CD14-positive monocyte (primary cell): ENCODE measurements at regions not wholly inside any gene's neighbourhood (a gene's known extent, or its start where the extent isn't known, plus 50 kb on each side); places are given as distances from the start of the nearest gene placed in this dataset.

Experiments
- DNase-seq, 3 donors: peaks; one replicate each; pipeline ENCODE4 v3.0.0-alpha.2; 2011 to 2022
- H2AFZ ChIP-seq: 2 replicates; pipeline ENCODE4 v1.6.0; 2012; ENCODE audit warnings: mild to moderate bottlenecking, low read depth, low read length, inconsistent platforms; ENCODE audit not compliant: insufficient read depth, poor library complexity, severe bottlenecking
- H3K27ac ChIP-seq, 2 donors: 1 replicate in 1 of 2; 2 replicates in 1 of 2; pipeline ENCODE4 v1.5.1; 2012 to 2013; ENCODE audit warnings: low read length in 2 of 2, control low read depth in 1 of 2, inconsistent platforms in 1 of 2, low read depth in 1 of 2, mild to moderate bottlenecking in 1 of 2
- H3K27me3 ChIP-seq, 2 donors: one replicate each; pipeline versions ENCODE4 v1.6.0 to v1.6.1; 2011 to 2013; ENCODE audit warnings: low read length in 2 of 2; ENCODE audit not compliant: control insufficient read depth in 2 of 2, insufficient read depth in 2 of 2
- H3K36me3 ChIP-seq, 2 donors: replicated peaks in 1 of 2; 1 replicate in 1 of 2; 2 replicates in 1 of 2; pipeline versions ENCODE4 v1.5.1 to v1.6.1; 2012 to 2013; ENCODE audit warnings: low read length in 2 of 2, control low read depth in 1 of 2, inconsistent platforms in 1 of 2, mild to moderate bottlenecking in 1 of 2; ENCODE audit not compliant: insufficient read depth in 2 of 2, control insufficient read depth in 1 of 2
- H3K4me1 ChIP-seq, 2 donors: 1 replicate in 1 of 2; 2 replicates in 1 of 2; pipeline versions ENCODE4 v1.5.1 to v1.6.1; 2012 to 2013; ENCODE audit warnings: low read length in 2 of 2, control low read depth in 1 of 2, inconsistent platforms in 1 of 2, mild to moderate bottlenecking in 1 of 2, moderate library complexity in 1 of 2; ENCODE audit not compliant: insufficient read depth in 2 of 2, control insufficient read depth in 1 of 2
- H3K4me2 ChIP-seq: replicated peaks from 2 replicates; pipeline ENCODE3; 2012; ENCODE audit warnings: low read length, moderate library complexity, mild to moderate bottlenecking; ENCODE audit not compliant: poor library complexity, severe bottlenecking; ENCODE audit errors: extremely low read depth
- H3K4me3 ChIP-seq, 3 experiments: fragments of 200-600 bp in 1 of 3; sonication (generic) in 1 of 3; replicated peaks in 1 of 3; 1 replicate in 2 of 3; 2 replicates in 1 of 3; pipeline ENCODE4 v1.5.1; 2011 to 2013; ENCODE audit warnings: low read length in 3 of 3, mild to moderate bottlenecking in 3 of 3, control low read depth in 2 of 3, low read depth in 2 of 3, inconsistent platforms in 1 of 3, moderate library complexity in 1 of 3
- H3K79me2 ChIP-seq: 2 replicates; pipeline ENCODE4 v1.6.0; 2012; ENCODE audit warnings: mild to moderate bottlenecking, control low read depth, inconsistent platforms, low read length, moderate library complexity; ENCODE audit not compliant: insufficient read depth
- H3K9ac ChIP-seq: 2 replicates; pipeline ENCODE4 v1.6.0; 2017; ENCODE audit warnings: low read length, mild to moderate bottlenecking; ENCODE audit not compliant: insufficient read depth, poor library complexity, severe bottlenecking
- H3K9me3 ChIP-seq, 2 donors: replicated peaks in 1 of 2; 1 replicate in 1 of 2; 2 replicates in 1 of 2; pipeline versions ENCODE4 v1.5.1 to v1.6.1; 2012 to 2013; ENCODE audit warnings: low read length in 2 of 2, control low read depth in 1 of 2; ENCODE audit not compliant: control insufficient read depth in 1 of 2, insufficient read depth in 1 of 2
- H4K20me1 ChIP-seq: 2 replicates; pipeline ENCODE4 v1.6.0; 2012; ENCODE audit warnings: mild to moderate bottlenecking, low read length, control low read depth, moderate library complexity; ENCODE audit not compliant: insufficient read depth
- H3K27ac Mint-ChIP-seq, 7 donors: one replicate each; pipeline ENCODE4 v1.8.0; 2020; ENCODE audit warnings: mild to moderate bottlenecking in 7 of 7, mixed read lengths in 7 of 7, moderate library complexity in 6 of 7, inconsistent platforms in 2 of 7
- H3K27me3 Mint-ChIP-seq, 3 donors: one replicate each; pipeline ENCODE4 v1.8.0; 2021 to 2022; ENCODE audit warnings: low read depth in 3 of 3, mild to moderate bottlenecking in 3 of 3, mixed read lengths in 3 of 3, moderate library complexity in 3 of 3, inconsistent platforms in 1 of 3
- H3K36me3 Mint-ChIP-seq, 2 donors: one replicate each; pipeline ENCODE4 v1.8.0; 2020; ENCODE audit warnings: mixed read lengths in 2 of 2, inconsistent platforms in 1 of 2, mild to moderate bottlenecking in 1 of 2
- H3K4me1 Mint-ChIP-seq: one replicate; pipeline ENCODE4 v1.8.0; 2020; ENCODE audit warnings: mild to moderate bottlenecking, mixed read lengths
- H3K4me3 Mint-ChIP-seq, 2 donors: one replicate each; pipeline ENCODE4 v1.8.0; 2020; ENCODE audit warnings: mild to moderate bottlenecking in 2 of 2, mixed read lengths in 2 of 2, moderate library complexity in 1 of 2
- H3K9me3 Mint-ChIP-seq, 7 donors: one replicate each; pipeline ENCODE4 v1.8.0; 2020 to 2022; ENCODE audit warnings: mixed read lengths in 7 of 7, mild to moderate bottlenecking in 6 of 7, moderate library complexity in 6 of 7, inconsistent platforms in 2 of 7
- WGBS: methylation state at CpG from one replicate; pipeline ENCODE4 v1.1.5; 2013; ENCODE audit warnings: missing lambda C conversion rate; ENCODE audit not compliant: insufficient coverage; 5-methylcytosine and 5-hydroxymethylcytosine counted together
- intact Hi-C, 2 donors: fragments of 100-400 bp; cut with micrococcal nuclease; formaldehyde crosslinking; loops; one replicate each; pipeline versions ENCODE4 v1.15.0 to v1.15.1; 2023
- TF ChIP-seq, protein P1 (sequence below): fragments of 200-600 bp; IDR thresholded peaks from one replicate; pipeline ENCODE4 v1.8.0; 2022; ENCODE audit warnings: antibody characterized with exemption, mild to moderate bottlenecking

- H3K4me1 Mint-ChIP-seq: no peaks in the 10 kb centered on the region
- H3K4me3 ChIP-seq: no peak overlapping the region
- H3K4me2 ChIP-seq: no peak overlapping the region
- H3K27ac Mint-ChIP-seq: no peak overlapping the region
- WGBS: no CpG with 5 or more reads among the region's 5 CpGs
- peaks cover 0 to 7% (median 3%) of the 10 kb centered on the region in 7 donors for H3K9me3 Mint-ChIP-seq
- no peaks in the 10 kb centered on the region for H3K36me3 ChIP-seq
- no peaks in the 10 kb centered on the region for H3K4me1 ChIP-seq
- H3K4me3 Mint-ChIP-seq: no peak overlapping the region
- no peak overlapping the region for H3K9ac ChIP-seq
- no peaks in the 10 kb centered on the region for H3K9me3 ChIP-seq
- H3K27me3 Mint-ChIP-seq: peaks cover 0 to 3% (median 0%) of the 10 kb centered on the region in 3 donors
- no peaks in the 10 kb centered on the region for H3K27me3 ChIP-seq
- no peak for DNase-seq
- no peaks in the 10 kb centered on the region for H4K20me1 ChIP-seq
- no peak overlapping the region for H3K27ac ChIP-seq
- intact Hi-C loops: no loop called here
- no peak overlapping the region for H2AFZ ChIP-seq
- H3K79me2 ChIP-seq: no peaks in the 10 kb centered on the region
- no peaks in the 10 kb centered on the region for H3K36me3 Mint-ChIP-seq
- TF ChIP-seq, protein P1, sequence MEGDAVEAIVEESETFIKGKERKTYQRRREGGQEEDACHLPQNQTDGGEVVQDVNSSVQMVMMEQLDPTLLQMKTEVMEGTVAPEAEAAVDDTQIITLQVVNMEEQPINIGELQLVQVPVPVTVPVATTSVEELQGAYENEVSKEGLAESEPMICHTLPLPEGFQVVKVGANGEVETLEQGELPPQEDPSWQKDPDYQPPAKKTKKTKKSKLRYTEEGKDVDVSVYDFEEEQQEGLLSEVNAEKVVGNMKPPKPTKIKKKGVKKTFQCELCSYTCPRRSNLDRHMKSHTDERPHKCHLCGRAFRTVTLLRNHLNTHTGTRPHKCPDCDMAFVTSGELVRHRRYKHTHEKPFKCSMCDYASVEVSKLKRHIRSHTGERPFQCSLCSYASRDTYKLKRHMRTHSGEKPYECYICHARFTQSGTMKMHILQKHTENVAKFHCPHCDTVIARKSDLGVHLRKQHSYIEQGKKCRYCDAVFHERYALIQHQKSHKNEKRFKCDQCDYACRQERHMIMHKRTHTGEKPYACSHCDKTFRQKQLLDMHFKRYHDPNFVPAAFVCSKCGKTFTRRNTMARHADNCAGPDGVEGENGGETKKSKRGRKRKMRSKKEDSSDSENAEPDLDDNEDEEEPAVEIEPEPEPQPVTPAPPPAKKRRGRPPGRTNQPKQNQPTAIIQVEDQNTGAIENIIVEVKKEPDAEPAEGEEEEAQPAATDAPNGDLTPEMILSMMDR: no peak
Observed at GRCh38 chr3:159482994-159483367, 505.7 kb upstream of the IL12A start.

GRCh38 chr3:159486580-159486979 is 502.1 kb upstream of the IL12A start:
- Histone ChIP-seq H3K27me3 (no peaks in the 10 kb centered on the region), H2AFZ (no peak overlapping the region), H3K4me1 (no peaks in the 10 kb centered on the region), H4K20me1 (no peaks in the 10 kb centered on the region), H3K27ac (no peak overlapping the region), H3K4me2 (no peak overlapping the region), H3K4me3 (no peak overlapping the region), H3K9me3 (peaks cover 0 to 6% of the 10 kb centered on the region in 2 donors), H3K79me2 (no peaks in the 10 kb centered on the region), H3K36me3 (no peaks in the 10 kb centered on the region), H3K9ac (no peak overlapping the region)
- H3K27me3 Mint-ChIP-seq: peaks cover 0 to 3% (median 0%) of the 10 kb centered on the region in 3 donors
- peaks cover 0 to 8% (median 4%) of the 10 kb centered on the region in 7 donors for H3K9me3 Mint-ChIP-seq
- no peak for DNase-seq
- intact Hi-C loops: no loop called here
- H3K36me3 Mint-ChIP-seq: no peaks in the 10 kb centered on the region
- no peak overlapping the region for H3K27ac Mint-ChIP-seq
- H3K4me1 Mint-ChIP-seq: no peaks in the 10 kb centered on the region
- WGBS: 72% methylated on average over 2 of the region's 2 CpGs
- TF ChIP-seq, protein P1: no peak
- no peak overlapping the region for H3K4me3 Mint-ChIP-seq
